HG03280 (cell line): ENCODE measurements at regions not wholly inside any gene's neighbourhood (a gene's known extent, or its start where the extent isn't known, plus 50 kb on each side); places are given as distances from the start of the nearest gene placed in this dataset.
"Not testable (repeated sequence)": the region's sequence is repeated elsewhere in the genome, so short reads cannot be mapped to it uniquely, and the experiment has no call there.

Experiments
- ATAC-seq: cut with Tn5 transposase; IDR thresholded peaks from one replicate; pipeline ENCODE4 v1.9.1; 2021; ENCODE audit warnings: mild to moderate bottlenecking, moderate library complexity; ENCODE audit not compliant: unreplicated experiment

DNA sequence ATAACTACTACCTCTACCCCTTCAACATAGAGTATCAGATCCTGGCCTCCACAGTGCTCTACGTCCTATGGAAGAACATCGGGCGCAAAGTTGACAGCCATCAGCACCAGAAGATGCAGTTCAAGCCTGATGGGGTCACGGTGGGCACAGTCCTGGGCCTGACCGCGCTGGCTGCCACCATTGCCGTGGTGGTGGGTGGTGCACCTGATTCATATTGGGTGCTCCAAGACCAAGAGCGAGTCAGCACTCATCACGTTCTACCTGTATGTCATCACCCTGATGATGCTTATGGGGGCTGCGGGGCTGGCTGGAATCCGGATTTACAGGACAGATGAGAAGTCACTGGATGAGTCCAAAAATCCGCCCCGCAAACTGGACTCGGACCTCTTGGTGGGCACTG, 846.4 kb downstream of the RPIA start:
- ATAC-seq: not testable (repeated sequence)

DNA sequence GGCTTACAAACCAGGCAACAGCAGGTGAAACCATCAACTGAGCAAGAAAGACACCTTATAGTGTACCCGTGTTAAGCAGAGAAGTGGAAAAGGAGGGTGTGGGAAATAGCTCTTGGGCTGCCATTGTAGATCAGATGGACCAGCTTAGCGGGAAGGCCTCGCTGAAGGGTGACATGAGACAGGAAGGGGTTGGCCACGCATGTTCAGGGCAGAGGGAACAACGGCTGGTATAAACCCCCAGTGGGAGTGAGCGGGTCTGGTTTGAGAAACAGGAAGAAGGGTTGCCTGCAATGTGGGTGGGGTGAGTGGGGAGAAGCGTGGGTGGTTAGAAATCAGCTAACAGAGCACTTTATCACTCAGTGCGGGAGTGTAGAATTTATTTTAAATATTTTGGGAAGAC, 852.6 kb downstream of the RPIA start:
- ATAC-seq: not testable (repeated sequence)

DNA sequence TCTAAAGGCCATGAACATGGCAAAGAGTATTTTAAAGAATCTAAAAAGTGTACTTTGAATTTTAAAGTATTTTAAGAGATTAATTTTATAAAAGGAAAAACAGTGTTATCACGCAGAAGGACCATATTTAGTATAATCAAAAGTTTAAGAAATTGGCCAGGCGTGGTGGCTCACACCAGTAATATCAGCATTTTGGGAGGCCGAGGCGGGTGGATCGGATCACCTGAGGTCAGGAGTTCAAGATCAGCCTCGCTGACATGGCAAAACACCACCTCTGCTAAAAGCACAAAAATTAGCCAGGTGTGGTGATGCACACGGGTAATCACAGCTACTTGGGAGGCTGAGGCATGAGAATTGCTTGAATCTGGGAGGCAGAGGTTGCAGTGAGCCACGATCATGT, 887.7 kb downstream of the RPIA start:
- not testable (repeated sequence) for ATAC-seq

DNA sequence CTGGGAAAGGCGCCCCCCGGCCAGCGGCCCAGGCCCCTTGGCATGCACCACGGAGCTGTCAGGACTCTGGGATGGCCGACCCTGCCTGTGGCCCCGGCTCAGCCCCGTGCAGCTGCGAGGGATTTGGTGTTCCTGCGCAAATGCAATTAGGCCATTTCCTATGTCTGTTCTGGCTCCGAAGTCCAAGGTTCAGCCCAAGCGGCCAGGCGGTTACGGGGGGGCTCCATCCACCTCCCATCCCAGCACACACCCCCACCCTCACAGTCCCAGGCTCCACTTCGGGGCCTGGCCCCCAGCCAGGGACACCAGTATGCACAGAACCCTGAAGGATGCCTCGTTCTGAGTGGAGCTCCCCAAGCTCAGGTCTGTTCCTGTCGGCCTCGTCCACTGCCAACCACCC, 891.3 kb downstream of the RPIA start:
- ATAC-seq: not testable (repeated sequence)

DNA sequence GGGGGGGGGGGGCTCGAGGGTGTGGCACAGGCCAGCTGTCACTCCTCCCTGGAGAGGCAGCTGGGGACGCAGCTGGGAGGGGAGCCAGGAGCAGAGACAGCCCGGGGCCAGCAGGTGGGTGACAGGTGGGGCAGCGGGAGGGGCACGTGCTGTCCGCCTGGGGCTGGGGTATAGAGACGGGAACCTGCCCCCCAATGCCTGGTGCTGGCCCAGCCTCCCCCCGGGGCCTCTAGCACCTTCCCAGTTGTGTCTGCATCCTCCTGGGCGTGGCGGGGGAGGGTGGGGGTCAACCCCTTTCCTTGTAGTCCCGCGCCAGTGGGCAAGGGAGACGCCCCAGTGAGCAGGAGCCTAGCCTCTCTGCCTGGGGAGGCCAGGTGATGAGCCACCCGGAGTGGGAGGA, 892.6 kb downstream of the RPIA start:
- not testable (repeated sequence) for ATAC-seq

DNA sequence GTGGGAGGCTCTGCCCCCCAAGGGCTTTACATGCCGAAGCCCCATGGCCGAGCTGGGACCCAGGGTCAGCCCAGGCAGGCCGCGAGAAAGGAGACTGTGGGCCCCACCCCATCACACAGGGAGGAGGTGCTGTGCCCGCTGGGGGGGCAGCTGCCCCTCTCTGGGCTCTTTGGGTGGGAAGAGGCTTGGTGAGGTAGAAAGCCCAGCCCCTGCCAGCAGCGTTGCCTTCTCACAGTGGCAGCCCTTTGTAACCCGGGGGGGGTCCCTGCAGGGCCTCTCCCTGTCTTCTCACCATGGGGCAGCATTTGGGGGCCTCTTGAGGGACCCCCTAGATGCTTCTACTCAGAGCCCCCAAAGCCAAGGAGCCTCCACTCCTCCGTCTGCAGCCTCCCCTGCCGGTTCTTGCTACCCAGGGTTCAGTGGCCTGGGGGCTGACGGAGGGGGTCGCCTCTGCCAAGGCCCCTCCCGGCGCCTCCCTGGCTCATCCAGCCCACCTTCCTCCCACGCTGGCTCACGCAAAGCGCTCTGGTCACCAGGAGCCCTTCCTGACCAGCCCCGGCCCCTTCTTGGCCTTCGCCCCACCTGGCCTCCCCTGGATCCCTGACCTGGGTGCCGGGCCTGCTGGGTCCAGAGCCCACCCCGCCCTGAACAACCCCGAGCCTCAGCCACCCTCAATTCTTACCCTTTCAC, 893.5 kb downstream of the RPIA start:
- ATAC-seq: not testable (repeated sequence)

DNA sequence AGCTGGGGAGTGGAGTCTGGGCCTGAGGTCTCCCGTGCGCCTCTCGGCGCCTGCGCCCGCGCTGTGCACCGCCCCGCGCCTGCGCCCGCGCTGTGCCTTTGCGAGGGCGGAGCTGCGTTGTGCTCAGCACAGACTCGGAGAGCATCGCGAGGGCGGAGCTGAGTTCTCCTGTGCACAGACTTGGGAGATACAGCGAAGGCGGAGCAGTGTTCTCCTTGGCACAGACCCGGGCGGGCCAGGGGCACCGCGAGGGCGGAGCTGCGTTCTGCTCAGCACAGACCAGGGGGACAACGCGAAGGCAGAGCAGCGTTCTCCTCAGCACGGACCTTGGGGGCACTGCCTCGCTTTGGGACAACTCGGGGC, 894.1 kb downstream of the RPIA start:
- peak; percentile 100 for ATAC-seq

DNA sequence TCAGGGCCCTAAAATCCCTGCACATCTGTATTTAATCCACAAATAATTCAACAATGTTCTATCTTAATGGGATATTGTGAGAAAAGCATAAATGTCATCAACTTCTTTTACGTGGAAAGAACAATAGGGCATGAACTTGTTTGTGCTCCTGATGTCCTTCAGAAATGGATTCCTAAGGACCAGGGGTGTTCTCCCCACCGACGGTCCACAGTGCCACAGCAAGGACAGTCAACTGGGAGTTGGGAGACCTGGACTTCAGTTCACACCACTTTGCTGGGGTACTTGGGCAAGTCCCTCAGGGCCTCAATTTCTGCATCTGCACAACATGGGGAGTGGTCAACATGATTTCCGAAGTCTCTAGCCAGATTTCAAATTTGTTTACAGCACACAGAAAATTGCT, 908.4 kb downstream of the RPIA start:
- not testable (repeated sequence) for ATAC-seq

DNA sequence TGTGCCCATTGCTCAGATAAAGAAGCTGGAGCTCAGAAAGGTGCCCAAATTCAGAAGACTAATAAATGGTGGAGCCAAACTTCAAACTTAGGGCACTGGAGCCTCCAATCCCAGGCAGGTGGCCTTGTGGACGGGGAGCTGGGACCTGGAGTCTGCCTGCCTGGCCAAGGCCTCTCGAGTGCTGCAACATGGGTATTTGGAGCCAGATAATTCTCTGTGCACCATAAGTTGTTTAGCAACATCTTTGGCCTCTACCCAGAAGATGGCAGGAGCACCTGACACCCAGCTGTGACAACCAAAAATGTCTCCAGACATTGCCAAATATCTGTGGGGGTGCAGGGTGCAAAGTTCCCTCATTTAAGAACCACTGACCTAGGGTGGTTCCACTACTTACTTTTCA, 915.0 kb downstream of the RPIA start:
- not testable (repeated sequence) for ATAC-seq

DNA sequence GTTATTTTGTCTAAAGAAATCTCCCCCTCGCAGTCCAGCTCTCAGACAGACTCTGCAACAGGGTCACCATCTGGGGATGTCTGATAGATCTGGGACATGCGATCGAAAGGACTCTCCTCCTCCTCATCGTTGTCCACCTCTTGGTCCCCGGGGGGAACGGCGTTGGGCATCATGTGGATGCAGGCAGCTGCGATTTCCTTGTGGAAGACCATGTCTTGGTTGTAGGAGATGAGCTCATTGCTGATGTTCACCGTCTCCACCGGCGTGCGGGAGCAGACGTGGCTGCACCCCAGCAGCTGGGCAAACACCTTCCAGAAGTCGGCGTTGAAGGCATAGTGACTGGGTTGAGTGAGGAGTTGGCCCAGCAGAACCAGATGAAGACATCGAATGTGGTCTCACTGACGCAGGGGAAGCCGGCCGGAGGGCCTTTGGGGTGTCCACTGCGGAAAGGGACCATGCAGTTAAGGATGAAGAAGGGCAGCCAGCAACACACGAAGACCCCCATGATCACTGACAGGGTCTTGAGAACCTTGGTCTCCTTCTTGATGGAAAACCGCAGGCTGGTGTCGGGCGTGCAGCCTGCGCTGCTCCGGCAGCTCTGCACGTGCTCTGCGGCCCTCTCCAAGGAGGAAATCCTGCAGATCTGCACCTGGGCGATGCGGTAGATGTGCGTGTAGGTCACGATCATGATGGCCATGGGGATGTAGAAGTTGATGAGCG, 918.9 kb downstream of the RPIA start:
- not testable (repeated sequence) for ATAC-seq

DNA sequence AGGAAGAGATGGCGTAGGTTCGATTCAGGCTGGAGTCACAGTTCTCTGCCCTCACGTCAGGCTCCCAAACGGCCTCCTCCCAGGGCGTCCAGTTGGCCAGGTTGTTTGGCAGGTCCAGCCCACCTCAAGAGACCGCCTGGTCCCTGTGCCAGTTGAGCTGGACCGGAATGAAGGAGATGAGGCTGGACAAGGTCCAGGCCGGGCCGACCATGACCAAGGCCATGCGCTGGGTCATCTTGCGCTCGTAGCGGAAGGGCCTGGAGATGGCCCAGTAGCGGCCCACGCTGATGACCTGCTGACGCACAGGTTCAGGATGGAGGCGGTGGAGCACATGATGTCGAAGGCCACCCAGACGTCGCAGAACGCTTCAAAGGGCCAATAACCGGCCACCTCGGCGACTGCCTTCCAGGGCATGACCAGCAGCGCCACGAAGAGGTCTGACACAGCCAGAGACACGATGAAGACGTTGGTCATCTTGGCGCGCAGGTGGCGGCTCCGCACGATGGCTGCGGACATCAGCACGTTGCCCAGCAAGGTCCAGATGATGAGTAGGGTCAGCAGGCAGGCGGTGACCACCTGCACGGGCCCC, 919.5 kb downstream of the RPIA start:
- ATAC-seq: not testable (repeated sequence)

DNA sequence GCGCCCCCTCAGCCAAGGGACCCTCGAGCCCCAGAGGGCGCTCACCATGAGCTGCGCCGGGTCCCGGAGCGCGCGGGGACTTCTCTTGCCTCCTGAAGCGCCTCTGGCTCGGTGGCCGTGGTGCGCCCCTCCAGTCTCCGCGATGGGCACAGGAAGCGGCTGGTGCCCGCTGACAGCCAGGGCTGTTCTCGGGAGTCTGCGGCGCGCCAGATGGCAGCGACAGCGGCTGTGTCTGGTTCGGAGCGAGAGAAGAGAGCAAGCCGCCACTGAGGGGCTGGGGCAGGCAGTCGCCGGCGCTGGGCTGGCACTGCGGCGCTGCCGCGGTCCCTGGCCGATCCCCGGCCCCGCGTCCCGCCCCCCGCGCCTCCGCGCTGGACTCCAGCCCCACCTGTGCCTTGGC, 920.2 kb downstream of the RPIA start:
- ATAC-seq: not testable (repeated sequence)

DNA sequence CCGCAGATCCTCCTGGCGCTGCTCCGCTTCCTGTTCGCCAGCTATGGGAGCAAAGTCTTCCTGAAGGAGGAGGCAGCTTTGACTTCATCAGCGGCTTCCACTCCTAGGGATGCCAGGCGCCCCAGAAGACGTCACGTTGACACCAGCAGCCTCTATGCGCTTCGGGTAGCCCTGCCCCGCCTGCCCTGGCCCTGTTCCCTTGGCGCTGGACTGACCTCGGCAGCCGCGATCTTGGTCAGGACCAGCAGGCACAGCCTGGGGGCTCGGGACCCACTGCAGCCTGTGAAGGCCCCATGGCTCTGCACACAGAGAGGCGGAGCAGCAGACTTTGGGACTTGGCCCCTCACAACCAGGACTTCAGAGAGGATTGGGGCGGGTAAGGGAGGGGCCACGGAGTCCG, 957.8 kb downstream of the RPIA start:
- not testable (repeated sequence) for ATAC-seq

DNA sequence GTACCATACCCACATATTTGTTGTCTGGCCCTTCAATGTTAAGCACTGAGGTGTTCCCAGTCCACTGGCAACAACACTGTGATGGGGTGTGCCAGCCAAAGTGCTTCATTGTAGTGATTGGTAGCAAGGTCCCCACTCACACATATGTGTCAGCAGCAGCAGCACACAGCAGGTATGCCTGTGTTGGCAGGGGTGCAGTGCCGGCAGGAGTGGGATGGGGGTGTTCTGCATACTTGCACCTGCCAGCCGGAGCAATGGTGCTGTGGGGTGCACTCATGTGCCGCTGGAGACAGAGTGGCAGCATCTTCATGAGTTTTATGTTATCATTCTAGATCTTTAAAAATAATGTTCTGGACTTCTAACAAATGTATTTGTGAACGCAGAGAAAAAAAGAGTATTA, 987.8 kb downstream of the RPIA start:
- ATAC-seq: not testable (repeated sequence)
